B cell (primary cell): ENCODE measurements at regions not wholly inside any gene's neighbourhood (a gene's known extent, or its start where the extent isn't known, plus 50 kb on each side); places are given as distances from the start of the nearest gene placed in this dataset.

Experiments used
- ATAC-seq: fragments of 200-7000 bp; cut with Tn5 transposase; one replicate; pipeline ENCODE4 v1.10.0; 2021; ENCODE audit warnings: low read depth, mild to moderate bottlenecking, moderate number of reproducible peaks, moderate library complexity
- CTCF ChIA-PET: fragments of 350-600 bp; sonication (Branson Sonifier 250); formaldehyde crosslinking; loops from one replicate; lab custom pipeline; 2021; ENCODE audit warnings: antibody characterized with exemption, inconsistent platforms; lab: Charles Lee
- POLR2A ChIA-PET: fragments of 350-600 bp; sonication (Branson Sonifier 250); formaldehyde crosslinking; loops from one replicate; lab custom pipeline; 2021; ENCODE audit warnings: antibody characterized with exemption; lab: Charles Lee
- DNase-seq: peaks from one replicate; pipeline ENCODE4 v3.0.0; 2013
- H2AFZ ChIP-seq: 2 replicates; pipeline ENCODE4 v1.6.1; 2012; ENCODE audit warnings: mild to moderate bottlenecking, low read depth, low read length; ENCODE audit not compliant: insufficient read depth, poor library complexity, severe bottlenecking
- H3K27ac ChIP-seq, 2 donors: 1 replicate in 1 of 2; 2 replicates in 1 of 2; pipeline ENCODE4 v1.5.1; 2012 to 2013; ENCODE audit warnings: low read length in 2 of 2, mild to moderate bottlenecking in 2 of 2, moderate library complexity in 1 of 2
- H3K27me3 ChIP-seq, 4 experiments: fragments of 200-600 bp in 1 of 4; sonication (generic) in 1 of 4; replicated peaks in 1 of 4; 1 replicate in 2 of 4; 2 replicates in 2 of 4; pipeline versions ENCODE4 v1.6.1 to v1.7.0; 2013 to 2016; ENCODE audit warnings: low read length in 3 of 4, mild to moderate bottlenecking in 2 of 4, mixed read lengths in 1 of 4, moderate library complexity in 1 of 4; ENCODE audit not compliant: insufficient read depth in 4 of 4, control insufficient read depth in 3 of 4; ENCODE audit errors: control extremely low read depth in 1 of 4
- H3K36me3 ChIP-seq, 2 experiments: replicated peaks in 1 of 2; 1 replicate in 1 of 2; 2 replicates in 1 of 2; pipeline versions ENCODE4 v1.6.1 to v1.7.1; 2013; ENCODE audit warnings: low read length in 1 of 2; ENCODE audit not compliant: insufficient read depth in 2 of 2, control insufficient read depth in 1 of 2; ENCODE audit errors: control extremely low read depth in 1 of 2, extremely low read depth in 1 of 2
- H3K4me1 ChIP-seq, 2 donors: fragments of 200-600 bp in 1 of 2; sonication (generic) in 1 of 2; 1 replicate in 1 of 2; 2 replicates in 1 of 2; pipeline versions ENCODE4 v1.5.1 to v1.6.1; 2013 to 2017; ENCODE audit warnings: low read length in 2 of 2; ENCODE audit not compliant: control insufficient read depth in 2 of 2, insufficient read depth in 2 of 2
- H3K4me2 ChIP-seq: replicated peaks from 2 replicates; pipeline ENCODE3; 2012; ENCODE audit warnings: mild to moderate bottlenecking, low read depth, low read length; ENCODE audit not compliant: poor library complexity, severe bottlenecking
- H3K4me3 ChIP-seq, 5 experiments: fragments of 200-600 bp in 1 of 5; sonication (generic) in 1 of 5; 1 replicate in 3 of 5; 2 replicates in 2 of 5; pipeline versions ENCODE4 v1.5.1 to v1.7.0; 2011 to 2016; ENCODE audit warnings: low read length in 4 of 5, mild to moderate bottlenecking in 4 of 5, low read depth in 2 of 5, control low read depth in 1 of 5, moderate library complexity in 1 of 5; ENCODE audit not compliant: insufficient read depth in 1 of 5; ENCODE audit errors: control extremely low read depth in 1 of 5, extremely low read depth in 1 of 5
- H3K79me2 ChIP-seq: fragments of 200-600 bp; sonication (generic); one replicate; pipeline ENCODE4 v1.6.0; 2016; ENCODE audit warnings: low read length; ENCODE audit not compliant: control insufficient read depth, insufficient read depth
- H3K9ac ChIP-seq: fragments of 200-600 bp; sonication (generic); 2 replicates; pipeline ENCODE4 v1.6.1; 2017; ENCODE audit warnings: mild to moderate bottlenecking, low read length, moderate library complexity
- H3K9me3 ChIP-seq, 3 donors: one replicate each; pipeline versions ENCODE4 v1.6.1 to v1.7.1; 2013; ENCODE audit warnings: low read length in 2 of 3; ENCODE audit not compliant: control insufficient read depth in 2 of 3, insufficient read depth in 1 of 3; ENCODE audit errors: control extremely low read depth in 1 of 3
- H4K20me1 ChIP-seq: 2 replicates; pipeline ENCODE4 v1.6.0; 2012; ENCODE audit warnings: mild to moderate bottlenecking, low read length; ENCODE audit not compliant: insufficient read depth, control insufficient read depth, poor library complexity, severe bottlenecking
- H3K27ac Mint-ChIP-seq: one replicate; pipeline ENCODE4 v1.8.0; 2021; ENCODE audit warnings: mixed read lengths
- H3K27me3 Mint-ChIP-seq: one replicate; pipeline ENCODE4 v1.8.0; 2021; ENCODE audit warnings: mixed read lengths
- H3K4me1 Mint-ChIP-seq: one replicate; pipeline ENCODE4 v1.8.0; 2021; ENCODE audit warnings: mixed read lengths
- H3K4me3 Mint-ChIP-seq: one replicate; pipeline ENCODE4 v1.8.0; 2021; ENCODE audit warnings: mixed read lengths
- H3K9me3 Mint-ChIP-seq: one replicate; pipeline ENCODE4 v1.8.0; 2022; ENCODE audit warnings: mixed read lengths; ENCODE audit not compliant: insufficient read depth
- CTCF ChIP-seq: fragments of 200-600 bp; IDR thresholded peaks from one replicate; pipeline ENCODE4 v1.8.0; 2022; ENCODE audit warnings: antibody characterized with exemption, mild to moderate bottlenecking
- EZH2 ChIP-seq: IDR thresholded peaks from 2 replicates; pipeline ENCODE4 v1.6.1; 2012; ENCODE audit warnings: borderline replicate concordance, low read depth, mild to moderate bottlenecking, moderate library complexity, low read length; ENCODE audit not compliant: insufficient read depth, poor library complexity, severe bottlenecking
- WGBS: methylation state at CpG from one replicate; pipeline ENCODE4 v1.1.5; 2013; ENCODE audit warnings: missing lambda C conversion rate; ENCODE audit not compliant: insufficient coverage; 5-methylcytosine and 5-hydroxymethylcytosine counted together
- intact Hi-C: fragments of 100-400 bp; cut with micrococcal nuclease; formaldehyde crosslinking; loops from one replicate; pipeline ENCODE4 v1.10.0; 2022

GRCh38 chr7:98462911-98463633, 62.2 kb upstream of the BAIAP2L1 start:
- H3K27ac Mint-ChIP-seq: no peak overlapping the region
- H3K27me3 Mint-ChIP-seq: no peaks in the 10 kb centered on the region
- Histone ChIP-seq H3K9ac (no peak overlapping the region), H3K9me3 (peaks cover 0 to 12% (median 0%) of the 10 kb centered on the region in 3 donors), H3K79me2 (no peaks in the 10 kb centered on the region), H3K4me3 (no peak overlapping the region), H3K36me3 (no peaks in the 10 kb centered on the region), H2AFZ (no peak overlapping the region), H3K4me2 (no peak overlapping the region), H4K20me1 (no peaks in the 10 kb centered on the region), H3K27ac (no peak overlapping the region), H3K27me3 (no peaks in the 10 kb centered on the region), H3K4me1 (no peaks in the 10 kb centered on the region)
- H3K4me3 Mint-ChIP-seq: no peak overlapping the region
- H3K4me1 Mint-ChIP-seq: no peaks in the 10 kb centered on the region
- no peaks in the 10 kb centered on the region for H3K9me3 Mint-ChIP-seq
- intact Hi-C loops: no loop called here
- no peak for TF ChIP-seq EZH2
- TF ChIP-seq CTCF: no peak
- POLR2A ChIA-PET: no interaction called here
- CTCF ChIA-PET: no interaction called here
- DNase-seq (no peak), ATAC-seq (no peak)
- WGBS: 80% methylated on average over 9 of the region's 9 CpGs

- Mint-ChIP-seq H3K4me1 (no peaks in the 10 kb centered on the region), H3K27ac (no peak overlapping the region), H3K9me3 (no peaks in the 10 kb centered on the region), H3K27me3 (no peaks in the 10 kb centered on the region), H3K4me3 (no peak overlapping the region)
- ChIA-PET CTCF (no interaction called here), POLR2A (no interaction called here)
- no peak overlapping the region for H3K9ac ChIP-seq
- H3K27ac ChIP-seq: no peak overlapping the region
- WGBS: no CpG with 5 or more reads among the region's 3 CpGs
- no peaks in the 10 kb centered on the region for H3K4me1 ChIP-seq
- no peaks in the 10 kb centered on the region for H3K79me2 ChIP-seq
- ATAC-seq (no peak), DNase-seq (no peak)
- H4K20me1 ChIP-seq: no peaks in the 10 kb centered on the region
- H3K4me3 ChIP-seq: no peak overlapping the region
- no peak overlapping the region for H2AFZ ChIP-seq
- H3K4me2 ChIP-seq: no peak overlapping the region
- TF ChIP-seq CTCF: no peak
- H3K9me3 ChIP-seq: peaks cover 0 to 8% (median 0%) of the 10 kb centered on the region in 3 donors
- H3K36me3 ChIP-seq: no peaks in the 10 kb centered on the region
- intact Hi-C loops: no loop called here
- no peaks in the 10 kb centered on the region for H3K27me3 ChIP-seq
Observed at GRCh38 chr7:98460902-98461301, 60.0 kb upstream of the BAIAP2L1 start.
